WI38 (cell line): ENCODE measurements at regions not wholly inside any gene's neighbourhood (a gene's known extent, or its start where the extent isn't known, plus 50 kb on each side); places are given as distances from the start of the nearest gene placed in this dataset.

ENCODE experiments used
- H3K4me3 ChIP-seq: 2 replicates; pipeline ENCODE4 v1.5.1; 2011; ENCODE audit warnings: low read depth, mild to moderate bottlenecking, control low read depth, low read length
- TF ChIP-seq, protein P1 (sequence below): IDR thresholded peaks from 2 replicates; pipeline ENCODE4 v1.5.1; 2012; ENCODE audit warnings: low read depth, mild to moderate bottlenecking, control low read depth, low read length

DNA sequence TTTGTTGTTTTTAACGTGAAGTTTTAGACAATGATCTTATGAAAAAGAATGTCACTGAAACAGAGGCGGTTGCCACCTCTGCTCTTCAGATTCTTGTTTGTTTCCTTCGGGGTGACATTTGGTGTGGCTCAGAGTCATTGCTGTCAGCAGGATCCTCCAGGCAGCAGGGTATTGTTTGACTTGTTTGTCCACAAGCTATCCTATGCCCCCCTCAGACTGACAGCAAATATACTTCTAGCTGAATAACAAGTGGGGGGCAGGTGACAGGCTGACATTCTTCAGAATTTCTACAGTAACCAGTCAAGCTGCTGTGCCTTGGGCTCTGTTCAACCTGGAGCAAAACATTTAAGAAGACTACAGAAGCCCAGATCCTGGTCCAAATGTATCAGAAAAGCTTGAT lies 383.3 kb downstream of the YTHDC2 start:
- no peak overlapping the region for H3K4me3 ChIP-seq
- TF ChIP-seq, protein P1, sequence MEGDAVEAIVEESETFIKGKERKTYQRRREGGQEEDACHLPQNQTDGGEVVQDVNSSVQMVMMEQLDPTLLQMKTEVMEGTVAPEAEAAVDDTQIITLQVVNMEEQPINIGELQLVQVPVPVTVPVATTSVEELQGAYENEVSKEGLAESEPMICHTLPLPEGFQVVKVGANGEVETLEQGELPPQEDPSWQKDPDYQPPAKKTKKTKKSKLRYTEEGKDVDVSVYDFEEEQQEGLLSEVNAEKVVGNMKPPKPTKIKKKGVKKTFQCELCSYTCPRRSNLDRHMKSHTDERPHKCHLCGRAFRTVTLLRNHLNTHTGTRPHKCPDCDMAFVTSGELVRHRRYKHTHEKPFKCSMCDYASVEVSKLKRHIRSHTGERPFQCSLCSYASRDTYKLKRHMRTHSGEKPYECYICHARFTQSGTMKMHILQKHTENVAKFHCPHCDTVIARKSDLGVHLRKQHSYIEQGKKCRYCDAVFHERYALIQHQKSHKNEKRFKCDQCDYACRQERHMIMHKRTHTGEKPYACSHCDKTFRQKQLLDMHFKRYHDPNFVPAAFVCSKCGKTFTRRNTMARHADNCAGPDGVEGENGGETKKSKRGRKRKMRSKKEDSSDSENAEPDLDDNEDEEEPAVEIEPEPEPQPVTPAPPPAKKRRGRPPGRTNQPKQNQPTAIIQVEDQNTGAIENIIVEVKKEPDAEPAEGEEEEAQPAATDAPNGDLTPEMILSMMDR: no peak

DNA sequence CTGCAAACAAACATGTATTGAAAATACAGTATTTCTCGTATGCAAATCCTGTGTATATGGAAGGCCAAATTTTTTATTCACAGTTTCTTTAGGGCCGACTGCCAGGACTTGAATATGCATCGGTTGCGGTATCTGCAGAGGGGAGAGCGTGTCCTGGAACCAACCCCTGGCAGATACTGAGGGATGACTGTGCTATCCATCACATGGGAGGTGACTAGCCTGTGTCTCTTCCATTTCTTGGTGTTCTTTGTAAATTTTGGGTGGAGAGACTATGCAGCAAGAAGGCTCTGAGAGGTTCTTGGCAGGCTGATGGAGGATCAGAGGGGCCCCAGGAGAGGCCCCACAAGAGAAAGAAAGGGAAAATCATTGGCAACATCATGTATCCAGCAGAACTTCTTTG lies 384.3 kb downstream of the YTHDC2 start:
- TF ChIP-seq, protein P1: no peak
- no peak overlapping the region for H3K4me3 ChIP-seq

DNA sequence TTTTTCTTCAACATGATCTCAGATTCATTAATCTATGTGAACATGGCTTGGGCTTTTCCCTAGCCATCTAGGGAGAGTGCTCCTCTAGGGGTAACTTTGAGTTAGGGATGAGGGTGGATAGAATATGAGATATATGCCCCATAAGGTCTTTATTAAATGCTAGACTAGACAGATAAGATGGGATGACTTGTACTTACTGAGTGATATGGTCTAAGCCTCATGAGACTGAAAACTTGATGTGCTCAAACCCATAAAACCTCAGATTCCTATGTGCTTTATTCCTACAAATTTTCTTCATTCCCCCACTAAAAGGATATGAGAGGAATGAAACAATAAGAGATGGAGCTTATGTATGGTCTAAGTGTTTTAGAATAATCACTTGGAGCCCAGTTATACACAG lies 386.6 kb downstream of the YTHDC2 start:
- H3K4me3 ChIP-seq: no peak overlapping the region
- TF ChIP-seq, protein P1: no peak

GRCh38 chr5:113900816-113901215 lies 387.3 kb downstream of the YTHDC2 start:
- TF ChIP-seq, protein P1: no peak
- no peak overlapping the region for H3K4me3 ChIP-seq

GRCh38 chr5:113901718-113902117 lies 388.2 kb downstream of the YTHDC2 start:
- H3K4me3 ChIP-seq: no peak overlapping the region
- TF ChIP-seq, protein P1: no peak

- TF ChIP-seq, protein P1: no peak
- no peak overlapping the region for H3K4me3 ChIP-seq
These were observed 389.6 kb downstream of the YTHDC2 start for GRCh38 chr5:113902917-113903660.

GRCh38 chr5:113909782-113910181 lies 396.3 kb downstream of the YTHDC2 start:
- H3K4me3 ChIP-seq: no peak overlapping the region

More at GRCh38 chr5:113909782-113910181, 396.3 kb downstream of the YTHDC2 start:
- TF ChIP-seq, protein P1: no peak
